ENCODE measurements at regions not wholly inside any gene's neighbourhood (a gene's known extent, or its start where the extent isn't known, plus 50 kb on each side); places are given as distances from the start of the nearest gene placed in this dataset.
"Not testable (repeated sequence)": the region's sequence is repeated elsewhere in the genome, so short reads cannot be mapped to it uniquely, and the experiment has no call there.

DNA sequence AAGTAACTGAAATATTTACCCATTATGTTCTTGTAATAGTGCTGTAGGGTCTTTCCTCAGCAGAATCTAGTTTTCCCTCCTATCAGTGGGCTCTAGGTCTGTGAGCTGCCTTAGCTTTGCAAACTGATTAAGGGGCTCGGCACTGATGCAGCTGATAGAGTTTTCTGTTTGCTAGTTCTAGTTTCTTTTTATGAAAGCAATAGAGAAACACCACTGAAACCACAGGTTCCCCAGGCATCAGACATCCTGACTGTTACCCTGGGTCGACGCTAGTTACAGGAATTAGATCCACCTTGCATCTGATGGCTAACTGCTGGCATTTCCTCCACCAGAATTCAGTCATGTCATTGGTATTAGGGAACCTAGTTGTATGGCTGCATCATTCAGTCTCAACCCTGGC, 225.0 kb upstream of the VCX start:
- FAIRE-seq: no peak
- H3K9me3 ChIP-seq (ENCODE audit: control insufficient read depth in 2 of 3, insufficient read depth in 1 of 3, low read length in 3 of 3): no peaks in the 10 kb centered on the region
- TF ChIP-seq, protein P1, sequence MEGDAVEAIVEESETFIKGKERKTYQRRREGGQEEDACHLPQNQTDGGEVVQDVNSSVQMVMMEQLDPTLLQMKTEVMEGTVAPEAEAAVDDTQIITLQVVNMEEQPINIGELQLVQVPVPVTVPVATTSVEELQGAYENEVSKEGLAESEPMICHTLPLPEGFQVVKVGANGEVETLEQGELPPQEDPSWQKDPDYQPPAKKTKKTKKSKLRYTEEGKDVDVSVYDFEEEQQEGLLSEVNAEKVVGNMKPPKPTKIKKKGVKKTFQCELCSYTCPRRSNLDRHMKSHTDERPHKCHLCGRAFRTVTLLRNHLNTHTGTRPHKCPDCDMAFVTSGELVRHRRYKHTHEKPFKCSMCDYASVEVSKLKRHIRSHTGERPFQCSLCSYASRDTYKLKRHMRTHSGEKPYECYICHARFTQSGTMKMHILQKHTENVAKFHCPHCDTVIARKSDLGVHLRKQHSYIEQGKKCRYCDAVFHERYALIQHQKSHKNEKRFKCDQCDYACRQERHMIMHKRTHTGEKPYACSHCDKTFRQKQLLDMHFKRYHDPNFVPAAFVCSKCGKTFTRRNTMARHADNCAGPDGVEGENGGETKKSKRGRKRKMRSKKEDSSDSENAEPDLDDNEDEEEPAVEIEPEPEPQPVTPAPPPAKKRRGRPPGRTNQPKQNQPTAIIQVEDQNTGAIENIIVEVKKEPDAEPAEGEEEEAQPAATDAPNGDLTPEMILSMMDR (IDR thresholded peaks at IDR 0.05; ENCODE audit: borderline replicate concordance, extremely low read depth, insufficient read depth): no peak
- H3K9ac ChIP-seq (ENCODE audit: low read length in 3 of 3): no peak overlapping the region
- no peaks in the 10 kb centered on the region for H3K36me3 ChIP-seq (ENCODE audit: control insufficient read depth in 2 of 3, insufficient read depth in 3 of 3, low read length in 3 of 3)
- no peaks in the 10 kb centered on the region for H3K4me1 ChIP-seq (ENCODE audit: control insufficient read depth in 2 of 3, insufficient read depth in 2 of 3, low read depth in 1 of 3, low read length in 3 of 3)
- H3K27ac ChIP-seq (ENCODE audit: low read depth in 2 of 2, low read length in 2 of 2): no peak overlapping the region
- no peak overlapping the region for H3K4me3 ChIP-seq (ENCODE audit: low read length in 3 of 3)
- no peaks in the 10 kb centered on the region for H3K27me3 ChIP-seq (ENCODE audit: control insufficient read depth, insufficient read depth, low read length)
- DNase-seq: no peak
- intact Hi-C loops (cut with DNase I): no loop called here

- Histone ChIP-seq H3K4me3 (ENCODE audit: low read length in 3 of 3) (no peak overlapping the region), H3K9me3 (ENCODE audit: control insufficient read depth in 2 of 3, insufficient read depth in 1 of 3, low read length in 3 of 3) (no peaks in the 10 kb centered on the region), H3K27me3 (ENCODE audit: control insufficient read depth, insufficient read depth, low read length) (no peaks in the 10 kb centered on the region), H3K9ac (ENCODE audit: low read length in 3 of 3) (no peak overlapping the region), H3K4me1 (ENCODE audit: control insufficient read depth in 2 of 3, insufficient read depth in 2 of 3, low read depth in 1 of 3, low read length in 3 of 3) (no peaks in the 10 kb centered on the region), H3K27ac (ENCODE audit: low read depth in 2 of 2, low read length in 2 of 2) (no peak overlapping the region), H3K36me3 (ENCODE audit: control insufficient read depth in 2 of 3, insufficient read depth in 3 of 3, low read length in 3 of 3) (no peaks in the 10 kb centered on the region)
- TF ChIP-seq, protein P1 (IDR thresholded peaks at IDR 0.05; ENCODE audit: borderline replicate concordance, extremely low read depth, insufficient read depth): no peak
- FAIRE-seq: no peak
- DNase-seq: peak in 1 of 5 donors; percentile 0
- intact Hi-C loops (cut with DNase I): no loop called here
Measured at GRCh38 chrX:7614616-7615015, 228.4 kb upstream of the VCX start.

GRCh38 chrX:7608625-7609024, 234.3 kb upstream of the VCX start:
- H3K4me1 ChIP-seq (ENCODE audit: control insufficient read depth in 2 of 3, insufficient read depth in 2 of 3, low read depth in 1 of 3, low read length in 3 of 3); FAIRE-seq: not testable (repeated sequence)

GRCh38 chrX:7606039-7606652, 236.8 kb upstream of the VCX start:
- no peak for FAIRE-seq
- H3K36me3 ChIP-seq (ENCODE audit: control insufficient read depth in 2 of 3, insufficient read depth in 3 of 3, low read length in 3 of 3): no peaks in the 10 kb centered on the region
- H3K9ac ChIP-seq (ENCODE audit: low read length in 3 of 3): no peak overlapping the region
- intact Hi-C loops (cut with DNase I): no loop called here
- H3K27ac ChIP-seq (ENCODE audit: low read depth in 2 of 2, low read length in 2 of 2): no peak overlapping the region
- H3K9me3 ChIP-seq (ENCODE audit: control insufficient read depth in 2 of 3, insufficient read depth in 1 of 3, low read length in 3 of 3): no peaks in the 10 kb centered on the region
- no peaks in the 10 kb centered on the region for H3K27me3 ChIP-seq (ENCODE audit: control insufficient read depth, insufficient read depth, low read length)
- no peak overlapping the region for H3K4me3 ChIP-seq (ENCODE audit: low read length in 3 of 3)
- DNase-seq: no peak
- no peaks in the 10 kb centered on the region for H3K4me1 ChIP-seq (ENCODE audit: control insufficient read depth in 2 of 3, insufficient read depth in 2 of 3, low read depth in 1 of 3, low read length in 3 of 3)
- TF ChIP-seq, protein P1 (IDR thresholded peaks at IDR 0.05; ENCODE audit: borderline replicate concordance, extremely low read depth, insufficient read depth): no peak

More at GRCh38 chrX:7608625-7609024, 234.3 kb upstream of the VCX start:
- H3K27ac ChIP-seq (ENCODE audit: low read depth in 2 of 2, low read length in 2 of 2); H3K9me3 ChIP-seq (ENCODE audit: control insufficient read depth in 2 of 3, insufficient read depth in 1 of 3, low read length in 3 of 3); H3K4me3 ChIP-seq (ENCODE audit: low read length in 3 of 3); H3K27me3 ChIP-seq (ENCODE audit: control insufficient read depth, insufficient read depth, low read length); H3K36me3 ChIP-seq (ENCODE audit: control insufficient read depth in 2 of 3, insufficient read depth in 3 of 3, low read length in 3 of 3); intact Hi-C loops (cut with DNase I); H3K9ac ChIP-seq (ENCODE audit: low read length in 3 of 3): not testable (repeated sequence)
- DNase-seq: peak in 1 of 5 donors; percentile 73
